Erythroblast (primary cell): ENCODE measurements at regions not wholly inside any gene's neighbourhood (a gene's known extent, or its start where the extent isn't known, plus 50 kb on each side); places are given as distances from the start of the nearest gene placed in this dataset.

ENCODE experiments used
- GATA1 ChIP-seq: IDR thresholded peaks from 2 replicates; pipeline ENCODE4 v1.6.1; 2011; ENCODE audit warnings: low read depth, mild to moderate bottlenecking, control low read depth, low read length, moderate library complexity
- POLR2A ChIP-seq: IDR thresholded peaks from 2 replicates; pipeline ENCODE4 v1.6.1; 2011; ENCODE audit warnings: mild to moderate bottlenecking, low read length

DNA sequence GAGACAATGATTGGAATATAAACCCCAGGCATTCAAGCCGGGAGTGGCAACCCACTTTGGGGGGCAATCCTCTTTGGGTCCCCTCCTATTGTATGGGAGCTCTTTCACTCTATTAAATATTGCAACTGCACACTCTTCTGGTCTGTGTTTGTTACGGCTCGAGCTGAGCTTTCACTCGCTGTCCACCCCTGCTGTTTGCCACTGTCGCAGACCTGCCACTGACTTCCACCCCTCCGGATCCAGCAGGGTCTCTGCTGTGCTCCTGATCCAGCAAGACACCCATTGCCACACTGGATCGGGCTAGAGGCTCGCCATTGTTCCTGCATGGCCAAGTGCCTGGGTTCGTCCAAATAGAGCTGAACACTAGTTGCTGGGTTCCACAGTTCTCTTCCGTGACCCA, 222.8 kb upstream of the MANEA start:
- TF ChIP-seq POLR2A = no peak
- TF ChIP-seq GATA1 = no peak
